ENCODE measurements at regions not wholly inside any gene's neighbourhood (a gene's known extent, or its start where the extent isn't known, plus 50 kb on each side); places are given as distances from the start of the nearest gene placed in this dataset.

DNA sequence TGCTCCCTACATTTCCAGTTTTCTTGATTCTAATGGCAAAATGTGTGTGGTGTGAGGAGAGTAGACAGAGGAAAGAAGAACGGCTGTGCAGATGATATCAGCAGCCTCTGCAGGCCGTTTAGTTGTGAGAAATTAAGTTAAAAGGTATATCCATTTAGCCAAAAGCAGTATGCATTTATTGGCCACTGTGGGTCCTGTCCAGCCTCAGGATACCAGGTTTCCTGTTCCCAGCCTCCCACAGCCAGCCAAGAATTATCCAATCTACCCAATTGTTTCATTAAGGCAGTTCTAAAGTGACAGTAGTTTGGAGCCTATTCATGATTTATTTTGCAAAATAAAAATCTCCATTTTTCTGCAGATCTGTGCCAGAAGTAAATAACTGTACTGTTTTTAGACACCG, 107.5 kb downstream of the TMEM18 start:
- TF ChIP-seq CTCF (conservative IDR thresholded peaks at IDR 0.05 in 1 of 2, IDR thresholded peaks at IDR 0.05 in 1 of 2; ENCODE audit: low read depth in 1 of 2, low read length in 2 of 2) (no peak), EZH2 (IDR thresholded peaks at IDR 0.05; ENCODE audit: low read length, missing control alignments) (no peak)
